ENCODE measurements at regions not wholly inside any gene's neighbourhood (a gene's known extent, or its start where the extent isn't known, plus 50 kb on each side); places are given as distances from the start of the nearest gene placed in this dataset.
"Not testable (repeated sequence)": the region's sequence is repeated elsewhere in the genome, so short reads cannot be mapped to it uniquely, and the experiment has no call there.

GRCh38 chr7:32816409-32816948, 75.1 kb downstream of the KBTBD2 start:
- not testable (repeated sequence) for DNase-seq

- not testable (repeated sequence) for DNase-seq
These were observed 76.8 kb downstream of the KBTBD2 start for GRCh38 chr7:32814779-32815178.

DNA sequence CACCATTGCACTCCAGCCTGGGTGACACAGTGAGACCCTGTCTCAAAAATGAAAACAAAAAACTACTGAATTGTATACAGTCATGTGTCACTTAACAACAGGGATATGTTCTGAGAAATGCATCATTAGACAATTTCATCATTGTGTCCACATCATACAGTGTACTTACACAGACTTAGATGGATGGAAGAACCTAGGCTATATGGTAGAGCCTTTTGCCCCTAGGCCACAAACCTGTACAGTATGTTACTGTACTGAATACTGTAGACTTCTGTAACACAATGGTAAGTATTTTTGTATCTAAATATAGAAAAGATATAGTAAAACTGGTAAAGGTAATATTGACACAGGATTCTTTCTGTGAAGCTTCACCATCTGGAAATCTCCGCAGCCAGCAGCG, 81.7 kb downstream of the KBTBD2 start:
- DNase-seq: no peak

- DNase-seq: no peak
These were observed 82.2 kb downstream of the KBTBD2 start for GRCh38 chr7:32809347-32809746.

DNA sequence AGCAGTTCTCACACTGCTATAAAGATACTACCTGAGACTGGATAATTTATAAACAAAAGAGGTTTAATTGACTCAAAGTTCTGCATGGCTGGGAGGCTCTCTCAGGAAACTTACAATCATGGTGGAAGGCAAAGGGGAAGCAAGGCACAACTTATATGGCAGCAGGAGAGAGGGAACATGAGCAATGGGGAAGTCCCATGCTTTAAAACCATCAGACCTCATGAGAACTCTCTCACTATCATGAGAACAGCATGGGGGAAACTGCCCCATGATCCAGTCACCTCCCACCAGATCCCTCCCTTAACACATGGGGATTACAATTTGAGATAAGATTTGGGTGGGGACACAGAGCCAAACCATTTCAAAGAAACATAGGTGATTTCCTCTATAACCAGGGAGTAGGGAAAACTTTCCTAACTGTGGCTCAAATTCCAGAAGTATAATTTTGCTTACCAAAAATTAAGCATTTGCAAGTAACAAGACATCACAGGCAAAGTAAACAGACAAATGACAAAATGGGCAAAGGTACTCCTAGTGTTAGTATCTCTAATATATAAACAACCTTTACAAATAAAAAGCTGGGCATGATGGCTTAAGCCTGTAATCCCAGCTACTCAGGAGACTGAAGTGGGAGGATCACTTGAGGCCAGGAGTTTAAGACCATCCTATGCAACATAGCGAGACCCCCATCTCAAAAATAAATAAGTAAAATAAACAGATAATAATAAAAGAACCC, 88.0 kb downstream of the KBTBD2 start:
- no peak for DNase-seq

DNA sequence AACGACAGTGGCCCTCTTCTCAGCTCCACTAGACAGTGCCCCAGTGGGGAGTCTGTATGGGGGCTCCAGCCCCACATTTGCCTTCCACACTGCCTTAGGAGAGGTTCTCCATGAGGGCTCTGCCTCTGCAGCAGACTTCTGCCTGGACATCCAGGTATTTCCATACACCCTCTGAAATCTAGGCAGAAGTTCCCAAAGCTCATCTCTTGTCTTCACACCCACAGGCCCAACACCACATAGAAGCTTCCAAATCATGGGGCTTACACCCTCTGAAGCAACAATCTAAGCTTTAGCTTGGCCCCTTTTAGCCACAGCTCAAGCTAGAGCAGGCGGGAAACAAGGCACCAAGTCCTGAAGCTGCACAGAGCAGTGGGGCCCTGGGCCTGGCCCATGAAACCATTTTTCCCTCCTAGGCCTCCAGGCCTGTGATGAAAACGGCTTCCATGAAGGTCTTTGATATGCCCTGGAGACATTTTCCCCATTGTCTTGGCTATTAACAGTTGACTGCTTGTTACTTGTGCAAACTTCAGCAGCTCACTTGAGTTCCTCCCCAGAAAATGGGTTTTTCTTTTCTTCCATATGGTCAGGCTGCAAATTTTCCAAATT, 89.2 kb downstream of the KBTBD2 start:
- no peak for DNase-seq

DNA sequence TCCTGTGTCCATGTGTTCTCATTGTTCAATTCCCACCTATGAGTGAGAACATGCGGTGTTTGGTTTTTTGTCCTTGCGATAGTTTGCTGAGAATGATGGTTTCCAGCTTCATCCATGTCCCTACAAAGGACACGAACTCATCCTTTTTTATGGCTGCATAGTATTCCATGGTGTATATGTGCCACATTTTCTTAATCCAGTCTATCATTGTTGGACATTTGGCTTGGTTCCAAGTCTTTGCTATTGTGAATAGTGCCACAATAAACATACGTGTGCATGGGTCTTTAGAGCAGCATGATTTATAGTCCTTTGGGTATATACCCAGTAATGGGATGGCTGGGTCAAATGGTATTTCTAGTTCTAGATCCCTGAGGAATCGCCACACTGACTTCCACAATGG, 98.5 kb downstream of the KBTBD2 start:
- DNase-seq: not testable (repeated sequence)

- DNase-seq: not testable (repeated sequence)
These were observed 100.7 kb downstream of the KBTBD2 start for GRCh38 chr7:32790766-32791430.

GRCh38 chr7:32789266-32789665, 102.3 kb downstream of the KBTBD2 start:
- not testable (repeated sequence) for DNase-seq

- not testable (repeated sequence) for DNase-seq
These were observed 103.4 kb downstream of the KBTBD2 start for GRCh38 chr7:32788174-32788573.

DNA sequence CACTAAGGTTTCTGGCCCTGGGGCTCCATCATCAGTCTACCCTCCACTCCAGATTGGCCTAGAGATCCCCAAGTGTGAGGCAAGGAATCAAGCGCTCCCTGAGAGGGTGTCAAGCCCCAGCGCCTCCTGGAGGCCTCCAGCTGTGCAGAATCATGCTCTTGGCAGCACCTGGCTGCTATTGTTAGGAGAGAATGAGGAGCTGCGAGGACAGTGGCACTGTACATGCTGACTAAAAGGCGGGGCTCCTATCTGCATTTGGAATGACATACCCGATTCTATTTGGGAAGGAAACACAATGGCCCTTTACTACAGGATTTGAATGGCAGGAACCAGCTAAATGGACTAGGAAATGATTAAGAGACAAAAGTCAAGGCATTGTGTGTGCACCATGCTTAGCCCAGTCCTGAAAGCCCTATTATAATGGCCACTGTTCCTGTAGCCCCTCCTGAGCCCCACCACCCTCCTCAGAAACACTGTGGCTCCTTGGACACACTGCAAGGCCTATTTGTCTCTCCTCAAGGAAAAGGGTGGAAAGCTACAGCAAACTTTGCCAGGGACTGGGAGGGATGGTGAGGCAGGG, 106.1 kb downstream of the KBTBD2 start:
- DNase-seq: not testable (repeated sequence)

- DNase-seq: not testable (repeated sequence)
These were observed 111.7 kb downstream of the KBTBD2 start for GRCh38 chr7:32779895-32780294.

- no peak for DNase-seq
These were observed 112.4 kb downstream of the KBTBD2 start for GRCh38 chr7:32779167-32779566.

DNA sequence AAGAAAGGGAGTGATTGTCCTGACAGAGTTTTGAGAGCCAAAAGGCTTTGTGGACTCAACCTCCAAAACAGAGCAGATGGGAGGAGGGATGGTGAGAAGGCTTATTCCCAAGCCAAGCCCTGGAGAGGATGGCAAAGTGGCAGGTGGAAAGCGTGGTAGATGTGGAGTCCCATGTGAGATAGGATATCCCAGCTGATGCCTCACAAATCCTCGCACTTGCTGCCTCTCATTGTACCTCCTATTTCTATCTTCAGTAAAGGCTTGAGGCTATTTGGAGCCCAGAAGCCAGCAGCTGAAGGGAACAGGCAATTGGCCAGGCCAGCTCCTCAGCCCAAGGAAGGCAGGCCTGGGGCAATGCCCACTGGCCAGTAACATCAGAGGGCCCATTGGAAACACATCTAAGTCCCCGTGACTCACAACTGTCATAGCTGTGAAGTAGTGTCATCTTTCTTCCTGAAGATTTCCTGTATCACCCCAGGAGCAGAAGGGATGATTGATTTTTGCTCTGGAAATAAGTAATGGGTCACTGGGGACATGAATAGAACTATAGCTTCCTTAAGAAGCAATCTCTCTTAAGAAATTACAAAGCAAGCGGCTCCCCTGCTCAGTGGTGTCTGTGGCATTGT, 114.4 kb downstream of the KBTBD2 start:
- not testable (repeated sequence) for DNase-seq

- DNase-seq: not testable (repeated sequence)
These were observed 115.2 kb downstream of the KBTBD2 start for GRCh38 chr7:32776318-32776717.

DNA sequence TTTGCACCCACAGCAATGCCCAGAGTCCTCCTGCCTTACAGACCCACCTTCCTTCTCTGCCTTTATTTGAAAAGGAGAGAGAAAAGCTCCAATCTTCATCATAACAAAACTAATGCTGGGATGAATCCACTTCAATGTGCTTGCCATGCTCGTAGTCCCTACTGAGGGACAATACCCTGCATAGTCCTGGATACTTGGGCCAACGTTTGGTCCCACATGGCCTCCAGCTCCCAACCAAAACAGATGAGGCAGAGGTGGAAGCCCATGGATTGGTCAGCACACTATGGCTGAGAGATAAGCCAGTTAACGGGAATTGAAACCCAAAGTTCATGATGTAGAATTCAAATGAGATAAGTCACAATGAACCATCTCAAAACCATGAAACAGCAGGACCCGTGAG, 115.8 kb downstream of the KBTBD2 start:
- DNase-seq: not testable (repeated sequence)

- no peak for DNase-seq
These were observed 117.0 kb downstream of the KBTBD2 start for GRCh38 chr7:32774541-32774951.

- DNase-seq: not testable (repeated sequence)
These were observed 122.6 kb downstream of the KBTBD2 start for GRCh38 chr7:32768866-32769510.

GRCh38 chr7:32768338-32768737, 123.2 kb downstream of the KBTBD2 start:
- not testable (repeated sequence) for DNase-seq

GRCh38 chr7:32765649-32766251, 125.8 kb downstream of the KBTBD2 start:
- DNase-seq: not testable (repeated sequence)

DNA sequence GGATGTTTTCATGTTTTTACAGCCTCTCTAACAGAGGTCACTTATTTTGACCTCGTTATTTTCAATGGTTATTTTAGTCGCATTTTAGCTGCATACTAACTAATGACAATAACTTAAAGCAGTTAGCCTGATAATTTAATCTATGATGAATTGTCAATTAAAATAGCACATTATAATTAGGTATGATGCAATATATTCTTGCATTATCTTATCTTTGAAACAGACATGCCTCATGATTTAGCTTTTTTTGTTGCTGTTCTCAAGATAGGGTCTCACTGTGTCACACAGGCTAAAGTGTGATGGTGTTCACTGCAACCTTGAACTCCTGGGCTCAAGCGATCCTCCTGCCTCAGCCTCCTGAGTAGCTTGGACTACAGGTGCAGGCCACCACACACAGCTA, 126.4 kb downstream of the KBTBD2 start:
- no peak for DNase-seq

DNA sequence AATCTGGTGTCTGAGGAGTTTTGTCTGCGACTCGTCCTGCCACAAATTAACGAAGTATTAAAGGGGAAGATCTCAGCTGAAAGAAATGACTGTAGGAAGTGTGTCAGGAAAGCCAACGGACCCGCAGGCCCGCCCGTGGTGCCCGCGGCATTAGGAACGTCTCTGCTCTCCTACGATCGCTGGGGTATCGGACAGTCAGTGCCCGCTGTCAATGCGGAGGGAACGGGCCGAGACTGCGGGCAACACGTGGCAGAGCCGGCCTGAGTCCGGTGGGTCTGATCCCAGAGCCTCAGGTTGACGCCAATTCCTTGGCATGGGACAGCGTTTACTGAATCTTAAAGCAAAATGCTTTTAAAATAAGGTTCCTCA, 128.7 kb downstream of the KBTBD2 start:
- DNase-seq: no peak
